A549 (cell line): ENCODE measurements at regions not wholly inside any gene's neighbourhood (a gene's known extent, or its start where the extent isn't known, plus 50 kb on each side); places are given as distances from the start of the nearest gene placed in this dataset.

ENCODE experiments used
- CEBPB ChIP-seq, 2 experiments: fragments of >200 bp in 1 of 2; sonication (Bioruptor Twin) in 1 of 2; formaldehyde crosslinking in 1 of 2; IDR thresholded peaks; 2 replicates each; pipeline ENCODE4 v1.6.1; 2012 to 2016
- GATA3 ChIP-seq: IDR thresholded peaks from 2 replicates; pipeline ENCODE4 v1.6.1; 2012; ENCODE audit warnings: borderline replicate concordance
- MAZ ChIP-seq: fragments of 150-350 bp; IDR thresholded peaks from 2 replicates; pipeline ENCODE4 v1.6.1; 2014; ENCODE audit warnings: antibody characterized with exemption, low read depth, low read length, borderline replicate concordance
- NR3C1 ChIP-seq: fragments of >200 bp; sonication (Bioruptor Twin); formaldehyde crosslinking; IDR thresholded peaks from 3 replicates; pipeline ENCODE4 v1.6.1; 2017
- PBX3 ChIP-seq: IDR thresholded peaks from 2 replicates; pipeline ENCODE4 v1.6.1; 2012
- POLR2A ChIP-seq: IDR thresholded peaks from 2 replicates; pipeline ENCODE4 v1.6.1; 2012; ENCODE audit warnings: mild to moderate bottlenecking, low read length
- RFX5 ChIP-seq: fragments of 450-650 bp; IDR thresholded peaks from 2 replicates; pipeline ENCODE4 v1.7.1; 2014; ENCODE audit warnings: antibody characterized with exemption, mild to moderate bottlenecking, moderate library complexity
- RNF2 ChIP-seq: fragments of 200-600 bp; sonication (generic); IDR thresholded peaks from 2 replicates; pipeline ENCODE4 v1.6.1; 2016; ENCODE audit warnings: low read depth, mild to moderate bottlenecking, antibody characterized with exemption, moderate library complexity, borderline replicate concordance
- USF2 ChIP-seq: fragments of 450-650 bp; IDR thresholded peaks from 2 replicates; pipeline ENCODE4 v1.6.1; 2014; ENCODE audit warnings: antibody characterized with exemption
- TF ChIP-seq, protein P1 (sequence below): IDR thresholded peaks from 2 replicates; pipeline ENCODE4 v1.6.1; 2012
- TF ChIP-seq, protein P2 (sequence below): fragments of >200 bp; sonication (Bioruptor Twin); formaldehyde crosslinking; IDR thresholded peaks from 3 replicates; pipeline ENCODE4 v1.5.1; 2016

DNA sequence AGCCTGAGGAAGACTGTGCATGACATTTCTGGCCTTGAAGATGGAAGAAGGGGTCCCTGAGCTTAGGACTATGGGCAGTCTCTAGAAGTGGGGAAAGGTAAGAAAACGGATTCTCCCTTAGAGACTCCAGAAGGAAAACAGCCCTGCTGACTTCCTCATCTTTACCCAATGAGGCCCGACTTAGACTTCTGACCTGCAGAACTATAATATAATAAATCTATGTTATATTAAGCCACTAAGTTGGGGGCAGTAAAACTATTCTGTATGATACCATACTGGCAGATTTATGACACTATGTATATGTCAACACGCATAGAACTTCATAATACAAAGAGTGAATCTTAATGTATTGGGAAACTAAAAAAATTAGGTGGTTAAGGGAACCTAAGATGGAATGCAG is 422.0 kb downstream of the PLK2 start:
- TF ChIP-seq NR3C1: no peak
- TF ChIP-seq, protein P1, sequence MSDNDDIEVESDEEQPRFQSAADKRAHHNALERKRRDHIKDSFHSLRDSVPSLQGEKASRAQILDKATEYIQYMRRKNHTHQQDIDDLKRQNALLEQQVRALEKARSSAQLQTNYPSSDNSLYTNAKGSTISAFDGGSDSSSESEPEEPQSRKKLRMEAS: no peak
- no peak for TF ChIP-seq CEBPB (IDR thresholded peaks at IDR 0.05)
- no peak for TF ChIP-seq USF2
- no peak for TF ChIP-seq RFX5
- TF ChIP-seq MAZ: no peak
- no peak for TF ChIP-seq PBX3
- TF ChIP-seq, protein P2, sequence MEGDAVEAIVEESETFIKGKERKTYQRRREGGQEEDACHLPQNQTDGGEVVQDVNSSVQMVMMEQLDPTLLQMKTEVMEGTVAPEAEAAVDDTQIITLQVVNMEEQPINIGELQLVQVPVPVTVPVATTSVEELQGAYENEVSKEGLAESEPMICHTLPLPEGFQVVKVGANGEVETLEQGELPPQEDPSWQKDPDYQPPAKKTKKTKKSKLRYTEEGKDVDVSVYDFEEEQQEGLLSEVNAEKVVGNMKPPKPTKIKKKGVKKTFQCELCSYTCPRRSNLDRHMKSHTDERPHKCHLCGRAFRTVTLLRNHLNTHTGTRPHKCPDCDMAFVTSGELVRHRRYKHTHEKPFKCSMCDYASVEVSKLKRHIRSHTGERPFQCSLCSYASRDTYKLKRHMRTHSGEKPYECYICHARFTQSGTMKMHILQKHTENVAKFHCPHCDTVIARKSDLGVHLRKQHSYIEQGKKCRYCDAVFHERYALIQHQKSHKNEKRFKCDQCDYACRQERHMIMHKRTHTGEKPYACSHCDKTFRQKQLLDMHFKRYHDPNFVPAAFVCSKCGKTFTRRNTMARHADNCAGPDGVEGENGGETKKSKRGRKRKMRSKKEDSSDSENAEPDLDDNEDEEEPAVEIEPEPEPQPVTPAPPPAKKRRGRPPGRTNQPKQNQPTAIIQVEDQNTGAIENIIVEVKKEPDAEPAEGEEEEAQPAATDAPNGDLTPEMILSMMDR: no peak
- no peak for TF ChIP-seq GATA3
- TF ChIP-seq RNF2: no peak
- no peak for TF ChIP-seq POLR2A
